B cell (primary cell): ENCODE measurements at regions not wholly inside any gene's neighbourhood (a gene's known extent, or its start where the extent isn't known, plus 50 kb on each side); places are given as distances from the start of the nearest gene placed in this dataset.

Source experiments
- ATAC-seq: fragments of 200-7000 bp; cut with Tn5 transposase; one replicate; pipeline ENCODE4 v1.10.0; 2021; ENCODE audit warnings: low read depth, mild to moderate bottlenecking, moderate number of reproducible peaks, moderate library complexity
- CTCF ChIA-PET: fragments of 350-600 bp; sonication (Branson Sonifier 250); formaldehyde crosslinking; loops from one replicate; lab custom pipeline; 2021; ENCODE audit warnings: antibody characterized with exemption, inconsistent platforms; lab: Charles Lee
- POLR2A ChIA-PET: fragments of 350-600 bp; sonication (Branson Sonifier 250); formaldehyde crosslinking; loops from one replicate; lab custom pipeline; 2021; ENCODE audit warnings: antibody characterized with exemption; lab: Charles Lee
- DNase-seq: peaks from one replicate; pipeline ENCODE4 v3.0.0; 2013
- H2AFZ ChIP-seq: 2 replicates; pipeline ENCODE4 v1.6.1; 2012; ENCODE audit warnings: mild to moderate bottlenecking, low read depth, low read length; ENCODE audit not compliant: insufficient read depth, poor library complexity, severe bottlenecking
- H3K27ac ChIP-seq, 2 donors: 1 replicate in 1 of 2; 2 replicates in 1 of 2; pipeline ENCODE4 v1.5.1; 2012 to 2013; ENCODE audit warnings: low read length in 2 of 2, mild to moderate bottlenecking in 2 of 2, moderate library complexity in 1 of 2
- H3K27me3 ChIP-seq, 4 experiments: fragments of 200-600 bp in 1 of 4; sonication (generic) in 1 of 4; replicated peaks in 1 of 4; 1 replicate in 2 of 4; 2 replicates in 2 of 4; pipeline versions ENCODE4 v1.6.1 to v1.7.0; 2013 to 2016; ENCODE audit warnings: low read length in 3 of 4, mild to moderate bottlenecking in 2 of 4, mixed read lengths in 1 of 4, moderate library complexity in 1 of 4; ENCODE audit not compliant: insufficient read depth in 4 of 4, control insufficient read depth in 3 of 4; ENCODE audit errors: control extremely low read depth in 1 of 4
- H3K36me3 ChIP-seq, 2 experiments: replicated peaks in 1 of 2; 1 replicate in 1 of 2; 2 replicates in 1 of 2; pipeline versions ENCODE4 v1.6.1 to v1.7.1; 2013; ENCODE audit warnings: low read length in 1 of 2; ENCODE audit not compliant: insufficient read depth in 2 of 2, control insufficient read depth in 1 of 2; ENCODE audit errors: control extremely low read depth in 1 of 2, extremely low read depth in 1 of 2
- H3K4me1 ChIP-seq, 2 donors: fragments of 200-600 bp in 1 of 2; sonication (generic) in 1 of 2; 1 replicate in 1 of 2; 2 replicates in 1 of 2; pipeline versions ENCODE4 v1.5.1 to v1.6.1; 2013 to 2017; ENCODE audit warnings: low read length in 2 of 2; ENCODE audit not compliant: control insufficient read depth in 2 of 2, insufficient read depth in 2 of 2
- H3K4me2 ChIP-seq: replicated peaks from 2 replicates; pipeline ENCODE3; 2012; ENCODE audit warnings: mild to moderate bottlenecking, low read depth, low read length; ENCODE audit not compliant: poor library complexity, severe bottlenecking
- H3K4me3 ChIP-seq, 5 experiments: fragments of 200-600 bp in 1 of 5; sonication (generic) in 1 of 5; 1 replicate in 3 of 5; 2 replicates in 2 of 5; pipeline versions ENCODE4 v1.5.1 to v1.7.0; 2011 to 2016; ENCODE audit warnings: low read length in 4 of 5, mild to moderate bottlenecking in 4 of 5, low read depth in 2 of 5, control low read depth in 1 of 5, moderate library complexity in 1 of 5; ENCODE audit not compliant: insufficient read depth in 1 of 5; ENCODE audit errors: control extremely low read depth in 1 of 5, extremely low read depth in 1 of 5
- H3K79me2 ChIP-seq: fragments of 200-600 bp; sonication (generic); one replicate; pipeline ENCODE4 v1.6.0; 2016; ENCODE audit warnings: low read length; ENCODE audit not compliant: control insufficient read depth, insufficient read depth
- H3K9ac ChIP-seq: fragments of 200-600 bp; sonication (generic); 2 replicates; pipeline ENCODE4 v1.6.1; 2017; ENCODE audit warnings: mild to moderate bottlenecking, low read length, moderate library complexity
- H3K9me3 ChIP-seq, 3 donors: one replicate each; pipeline versions ENCODE4 v1.6.1 to v1.7.1; 2013; ENCODE audit warnings: low read length in 2 of 3; ENCODE audit not compliant: control insufficient read depth in 2 of 3, insufficient read depth in 1 of 3; ENCODE audit errors: control extremely low read depth in 1 of 3
- H4K20me1 ChIP-seq: 2 replicates; pipeline ENCODE4 v1.6.0; 2012; ENCODE audit warnings: mild to moderate bottlenecking, low read length; ENCODE audit not compliant: insufficient read depth, control insufficient read depth, poor library complexity, severe bottlenecking
- H3K27ac Mint-ChIP-seq: one replicate; pipeline ENCODE4 v1.8.0; 2021; ENCODE audit warnings: mixed read lengths
- H3K27me3 Mint-ChIP-seq: one replicate; pipeline ENCODE4 v1.8.0; 2021; ENCODE audit warnings: mixed read lengths
- H3K4me1 Mint-ChIP-seq: one replicate; pipeline ENCODE4 v1.8.0; 2021; ENCODE audit warnings: mixed read lengths
- H3K4me3 Mint-ChIP-seq: one replicate; pipeline ENCODE4 v1.8.0; 2021; ENCODE audit warnings: mixed read lengths
- H3K9me3 Mint-ChIP-seq: one replicate; pipeline ENCODE4 v1.8.0; 2022; ENCODE audit warnings: mixed read lengths; ENCODE audit not compliant: insufficient read depth
- EZH2 ChIP-seq: IDR thresholded peaks from 2 replicates; pipeline ENCODE4 v1.6.1; 2012; ENCODE audit warnings: borderline replicate concordance, low read depth, mild to moderate bottlenecking, moderate library complexity, low read length; ENCODE audit not compliant: insufficient read depth, poor library complexity, severe bottlenecking
- whole genome bisulfite sequencing: methylation state at CpG from one replicate; pipeline ENCODE4 v1.1.5; 2013; ENCODE audit warnings: missing lambda C conversion rate; ENCODE audit not compliant: insufficient coverage; 5-methylcytosine and 5-hydroxymethylcytosine counted together
- intact Hi-C: fragments of 100-400 bp; cut with micrococcal nuclease; formaldehyde crosslinking; loops from one replicate; pipeline ENCODE4 v1.10.0; 2022
- TF ChIP-seq, protein P1 (sequence below): fragments of 200-600 bp; IDR thresholded peaks from one replicate; pipeline ENCODE4 v1.8.0; 2022; ENCODE audit warnings: antibody characterized with exemption, mild to moderate bottlenecking

DNA sequence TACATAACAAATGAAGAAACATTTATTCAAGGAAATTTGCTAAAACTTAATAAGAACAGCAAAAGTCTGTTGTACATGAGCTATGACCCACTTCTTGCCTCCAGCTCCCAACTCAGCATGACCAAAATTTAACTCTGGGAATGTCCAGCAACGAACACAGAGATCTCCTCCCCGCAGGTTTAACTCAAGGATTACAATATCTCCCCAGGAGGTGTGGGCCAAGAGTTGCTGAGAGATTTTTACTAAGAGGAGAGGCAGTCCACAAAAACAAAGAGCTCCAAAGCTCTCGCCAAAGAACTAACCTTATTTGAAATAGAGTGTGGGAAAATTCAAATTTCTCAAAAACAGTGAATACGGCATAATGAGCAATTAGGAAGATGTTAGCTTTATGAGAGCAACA, 318.5 kb downstream of the GRB14 start:
- Mint-ChIP-seq H3K4me1 (no peaks in the 10 kb centered on the region), H3K4me3 (no peak overlapping the region), H3K27me3 (no peaks in the 10 kb centered on the region), H3K9me3 (peaks cover 2% of the 10 kb centered on the region), H3K27ac (no peak overlapping the region)
- no peak overlapping the region for H3K9ac ChIP-seq
- no peak for ATAC-seq
- POLR2A ChIA-PET = no interaction called here
- H4K20me1 ChIP-seq = no peaks in the 10 kb centered on the region
- TF ChIP-seq, protein P1, sequence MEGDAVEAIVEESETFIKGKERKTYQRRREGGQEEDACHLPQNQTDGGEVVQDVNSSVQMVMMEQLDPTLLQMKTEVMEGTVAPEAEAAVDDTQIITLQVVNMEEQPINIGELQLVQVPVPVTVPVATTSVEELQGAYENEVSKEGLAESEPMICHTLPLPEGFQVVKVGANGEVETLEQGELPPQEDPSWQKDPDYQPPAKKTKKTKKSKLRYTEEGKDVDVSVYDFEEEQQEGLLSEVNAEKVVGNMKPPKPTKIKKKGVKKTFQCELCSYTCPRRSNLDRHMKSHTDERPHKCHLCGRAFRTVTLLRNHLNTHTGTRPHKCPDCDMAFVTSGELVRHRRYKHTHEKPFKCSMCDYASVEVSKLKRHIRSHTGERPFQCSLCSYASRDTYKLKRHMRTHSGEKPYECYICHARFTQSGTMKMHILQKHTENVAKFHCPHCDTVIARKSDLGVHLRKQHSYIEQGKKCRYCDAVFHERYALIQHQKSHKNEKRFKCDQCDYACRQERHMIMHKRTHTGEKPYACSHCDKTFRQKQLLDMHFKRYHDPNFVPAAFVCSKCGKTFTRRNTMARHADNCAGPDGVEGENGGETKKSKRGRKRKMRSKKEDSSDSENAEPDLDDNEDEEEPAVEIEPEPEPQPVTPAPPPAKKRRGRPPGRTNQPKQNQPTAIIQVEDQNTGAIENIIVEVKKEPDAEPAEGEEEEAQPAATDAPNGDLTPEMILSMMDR = no peak
- TF ChIP-seq EZH2 = no peak
- CTCF ChIA-PET = no interaction called here
- intact Hi-C loops = no loop called here
- no peak overlapping the region for H3K4me3 ChIP-seq
- no peak overlapping the region for H3K27ac ChIP-seq
- no peak overlapping the region for H2AFZ ChIP-seq
- no peak overlapping the region for H3K4me2 ChIP-seq
- DNase-seq = no peak
- H3K36me3 ChIP-seq = no peaks in the 10 kb centered on the region
- no peaks in the 10 kb centered on the region for H3K4me1 ChIP-seq
- no CpG with 5 or more reads among the region's 4 CpGs for WGBS
- no peaks in the 10 kb centered on the region for H3K9me3 ChIP-seq
- no peaks in the 10 kb centered on the region for H3K27me3 ChIP-seq
- H3K79me2 ChIP-seq = no peaks in the 10 kb centered on the region

DNA sequence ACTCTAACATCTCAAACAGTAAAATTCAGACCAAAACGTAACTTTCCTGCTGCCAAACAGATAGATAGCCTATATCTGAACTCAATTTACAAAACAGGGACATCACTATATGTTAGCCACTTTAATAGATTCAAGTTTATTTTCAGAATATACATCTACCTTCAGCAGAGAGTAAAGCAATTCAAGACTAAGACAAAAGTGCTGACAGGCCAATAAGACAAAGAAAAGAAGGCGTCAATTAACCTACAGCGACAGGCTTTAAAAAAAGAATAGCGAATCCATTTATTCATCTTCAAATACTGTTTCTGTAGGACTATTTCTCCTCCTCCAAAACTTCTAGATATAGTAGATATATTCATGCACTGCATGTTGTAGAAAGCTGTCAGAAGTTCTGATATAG, 333.0 kb downstream of the GRB14 start:
- Mint-ChIP-seq H3K27me3 (no peaks in the 10 kb centered on the region), H3K4me1 (no peaks in the 10 kb centered on the region), H3K27ac (no peak overlapping the region), H3K9me3 (no peaks in the 10 kb centered on the region), H3K4me3 (no peak overlapping the region)
- TF ChIP-seq EZH2 = no peak
- TF ChIP-seq, protein P1 = no peak
- 67% methylated on average over 1 of the region's 4 CpGs for WGBS
- Histone ChIP-seq H4K20me1 (no peaks in the 10 kb centered on the region), H3K79me2 (no peaks in the 10 kb centered on the region), H3K9me3 (peaks cover 0 to 1% (median 0%) of the 10 kb centered on the region in 3 donors), H2AFZ (no peak overlapping the region), H3K9ac (no peak overlapping the region), H3K4me3 (no peak overlapping the region), H3K27ac (no peak overlapping the region), H3K4me2 (no peak overlapping the region), H3K27me3 (no peaks in the 10 kb centered on the region), H3K4me1 (no peaks in the 10 kb centered on the region), H3K36me3 (no peaks in the 10 kb centered on the region)
- CTCF ChIA-PET = no interaction called here
- no peak for ATAC-seq
- POLR2A ChIA-PET = no interaction called here
- no peak for DNase-seq
- intact Hi-C loops = no loop called here
